Activated T-helper 17 cell treated with anti-CD3 and anti-CD28 coated beads, Interleukin-2, amount 50 U/mL, for 72 hours (primary cell): ENCODE measurements at regions not wholly inside any gene's neighbourhood (a gene's known extent, or its start where the extent isn't known, plus 50 kb on each side); places are given as distances from the start of the nearest gene placed in this dataset.
"Not testable (repeated sequence)": the region's sequence is repeated elsewhere in the genome, so short reads cannot be mapped to it uniquely, and the experiment has no call there.

Experiments used
- ATAC-seq: fragments of 150-1000 bp; cut with Tn5 transposase; replicated peaks from 2 replicates; pipeline ENCODE4 v1.10.0; 2021; ENCODE audit warnings: mild to moderate bottlenecking, moderate library complexity
- H3K27ac Mint-ChIP-seq: one replicate; pipeline ENCODE4 v1.8.0; 2022; ENCODE audit warnings: mixed read lengths
- H3K27me3 Mint-ChIP-seq: one replicate; pipeline ENCODE4 v1.8.0; 2022; ENCODE audit warnings: mixed read lengths
- H3K36me3 Mint-ChIP-seq: one replicate; pipeline ENCODE4 v1.8.0; 2022; ENCODE audit warnings: low read depth, mild to moderate bottlenecking, mixed read lengths
- H3K4me1 Mint-ChIP-seq: one replicate; pipeline ENCODE4 v1.8.0; 2022; ENCODE audit warnings: mixed read lengths
- H3K4me3 Mint-ChIP-seq: one replicate; pipeline ENCODE4 v1.8.0; 2022; ENCODE audit warnings: mild to moderate bottlenecking, mixed read lengths
- H3K9me3 Mint-ChIP-seq: one replicate; pipeline ENCODE4 v1.8.0; 2022; ENCODE audit warnings: mixed read lengths

GRCh38 chr6:11486959-11487358 is 50.6 kb upstream of the TMEM170B start:
- Mint-ChIP-seq H3K4me1 (no peaks in the 10 kb centered on the region), H3K27ac (no peak overlapping the region), H3K4me3 (no peak overlapping the region), H3K36me3 (no peaks in the 10 kb centered on the region), H3K9me3 (no peaks in the 10 kb centered on the region), H3K27me3 (no peaks in the 10 kb centered on the region)
- ATAC-seq: no peak

- H3K36me3 Mint-ChIP-seq: no peaks in the 10 kb centered on the region
- no peaks in the 10 kb centered on the region for H3K27me3 Mint-ChIP-seq
- no peaks in the 10 kb centered on the region for H3K9me3 Mint-ChIP-seq
- H3K27ac Mint-ChIP-seq: no peak overlapping the region
- no peak for ATAC-seq
- no peak overlapping the region for H3K4me3 Mint-ChIP-seq
- H3K4me1 Mint-ChIP-seq: no peaks in the 10 kb centered on the region
These were observed 51.1 kb upstream of the TMEM170B start for GRCh38 chr6:11486486-11486885.

- no peak for ATAC-seq
- Mint-ChIP-seq H3K27me3 (no peaks in the 10 kb centered on the region), H3K4me1 (no peaks in the 10 kb centered on the region), H3K27ac (no peak overlapping the region), H3K4me3 (no peak overlapping the region), H3K36me3 (no peaks in the 10 kb centered on the region), H3K9me3 (no peaks in the 10 kb centered on the region)
These were observed 51.5 kb upstream of the TMEM170B start for GRCh38 chr6:11486051-11486450.

GRCh38 chr6:11485271-11485670 is 52.3 kb upstream of the TMEM170B start:
- no peaks in the 10 kb centered on the region for H3K4me1 Mint-ChIP-seq
- no peak overlapping the region for H3K4me3 Mint-ChIP-seq
- no peak for ATAC-seq
- no peaks in the 10 kb centered on the region for H3K27me3 Mint-ChIP-seq
- no peaks in the 10 kb centered on the region for H3K9me3 Mint-ChIP-seq
- no peaks in the 10 kb centered on the region for H3K36me3 Mint-ChIP-seq
- H3K27ac Mint-ChIP-seq: no peak overlapping the region

- no peaks in the 10 kb centered on the region for H3K9me3 Mint-ChIP-seq
- no peaks in the 10 kb centered on the region for H3K4me1 Mint-ChIP-seq
- no peak overlapping the region for H3K4me3 Mint-ChIP-seq
These were observed 53.1 kb upstream of the TMEM170B start for GRCh38 chr6:11484441-11484840.

GRCh38 chr6:11482616-11483015 is 54.9 kb upstream of the TMEM170B start:
- H3K36me3 Mint-ChIP-seq: no peaks in the 10 kb centered on the region
- no peak overlapping the region for H3K27ac Mint-ChIP-seq

More at GRCh38 chr6:11484441-11484840, 53.1 kb upstream of the TMEM170B start:
- H3K36me3 Mint-ChIP-seq: no peaks in the 10 kb centered on the region
- H3K27me3 Mint-ChIP-seq: no peaks in the 10 kb centered on the region
- ATAC-seq: no peak
- no peak overlapping the region for H3K27ac Mint-ChIP-seq

GRCh38 chr6:11480541-11480940 is 57.0 kb upstream of the TMEM170B start:
- Mint-ChIP-seq H3K27me3 (peaks cover 4% of the 10 kb centered on the region), H3K4me1 (no peaks in the 10 kb centered on the region), H3K4me3 (no peak overlapping the region), H3K36me3 (no peaks in the 10 kb centered on the region), H3K9me3 (no peaks in the 10 kb centered on the region), H3K27ac (peak overlapping the region; percentile 18)
- ATAC-seq: no peak

More at GRCh38 chr6:11482616-11483015, 54.9 kb upstream of the TMEM170B start:
- Mint-ChIP-seq H3K9me3 (no peaks in the 10 kb centered on the region), H3K4me1 (no peaks in the 10 kb centered on the region), H3K27me3 (no peaks in the 10 kb centered on the region), H3K4me3 (no peak overlapping the region)
- ATAC-seq: no peak

- no peak overlapping the region for H3K27ac Mint-ChIP-seq
- no peak overlapping the region for H3K4me3 Mint-ChIP-seq
- no peak for ATAC-seq
- H3K36me3 Mint-ChIP-seq: no peaks in the 10 kb centered on the region
- no peaks in the 10 kb centered on the region for H3K9me3 Mint-ChIP-seq
- no peaks in the 10 kb centered on the region for H3K4me1 Mint-ChIP-seq
- H3K27me3 Mint-ChIP-seq: peaks cover 7% of the 10 kb centered on the region
These were observed 58.3 kb upstream of the TMEM170B start for GRCh38 chr6:11479296-11479695.

- no peak for ATAC-seq
- H3K4me3 Mint-ChIP-seq: no peak overlapping the region
- H3K27ac Mint-ChIP-seq: no peak overlapping the region
- peaks cover 10% of the 10 kb centered on the region for H3K27me3 Mint-ChIP-seq
- H3K36me3 Mint-ChIP-seq: no peaks in the 10 kb centered on the region
- no peaks in the 10 kb centered on the region for H3K4me1 Mint-ChIP-seq
- H3K9me3 Mint-ChIP-seq: no peaks in the 10 kb centered on the region
These were observed 59.0 kb upstream of the TMEM170B start for GRCh38 chr6:11478586-11478985.

- Mint-ChIP-seq H3K36me3 (no peaks in the 10 kb centered on the region), H3K4me3 (no peak overlapping the region), H3K27me3 (peaks cover 10% of the 10 kb centered on the region), H3K4me1 (no peaks in the 10 kb centered on the region), H3K27ac (no peak overlapping the region), H3K9me3 (no peaks in the 10 kb centered on the region)
- ATAC-seq: no peak
These were observed 62.5 kb upstream of the TMEM170B start for GRCh38 chr6:11475016-11475415.

- no peak overlapping the region for H3K27ac Mint-ChIP-seq
- H3K4me3 Mint-ChIP-seq: no peak overlapping the region
- H3K27me3 Mint-ChIP-seq: peaks cover 10% of the 10 kb centered on the region
- H3K36me3 Mint-ChIP-seq: no peaks in the 10 kb centered on the region
- H3K9me3 Mint-ChIP-seq: no peaks in the 10 kb centered on the region
- H3K4me1 Mint-ChIP-seq: no peaks in the 10 kb centered on the region
- ATAC-seq: no peak
These were observed 64.4 kb upstream of the TMEM170B start for GRCh38 chr6:11473008-11473740.

- Mint-ChIP-seq H3K36me3 (no peaks in the 10 kb centered on the region), H3K9me3 (no peaks in the 10 kb centered on the region), H3K27ac (no peak overlapping the region), H3K4me3 (no peak overlapping the region), H3K4me1 (no peaks in the 10 kb centered on the region), H3K27me3 (peaks cover 10% of the 10 kb centered on the region)
- no peak for ATAC-seq
These were observed 66.3 kb upstream of the TMEM170B start for GRCh38 chr6:11471261-11471660.

- Mint-ChIP-seq H3K36me3 (no peaks in the 10 kb centered on the region), H3K27ac (no peak overlapping the region), H3K9me3 (no peaks in the 10 kb centered on the region), H3K4me1 (no peaks in the 10 kb centered on the region), H3K27me3 (peaks cover 6% of the 10 kb centered on the region), H3K4me3 (no peak overlapping the region)
- no peak for ATAC-seq
These were observed 67.9 kb upstream of the TMEM170B start for GRCh38 chr6:11469684-11470083.

GRCh38 chr6:11468271-11468670 is 69.3 kb upstream of the TMEM170B start:
- H3K9me3 Mint-ChIP-seq, H3K36me3 Mint-ChIP-seq, H3K4me1 Mint-ChIP-seq, H3K4me3 Mint-ChIP-seq, H3K27ac Mint-ChIP-seq, ATAC-seq, H3K27me3 Mint-ChIP-seq: not testable (repeated sequence)

GRCh38 chr6:11467364-11467763 is 70.2 kb upstream of the TMEM170B start:
- Mint-ChIP-seq H3K4me1 (no peaks in the 10 kb centered on the region), H3K36me3 (no peaks in the 10 kb centered on the region), H3K27me3 (no peaks in the 10 kb centered on the region), H3K9me3 (no peaks in the 10 kb centered on the region), H3K27ac (no peak overlapping the region), H3K4me3 (no peak overlapping the region)
- ATAC-seq: no peak

- Mint-ChIP-seq H3K27me3 (no peaks in the 10 kb centered on the region), H3K27ac (no peak overlapping the region), H3K4me3 (no peak overlapping the region), H3K36me3 (no peaks in the 10 kb centered on the region), H3K4me1 (peaks cover 21% of the 10 kb centered on the region), H3K9me3 (no peaks in the 10 kb centered on the region)
- ATAC-seq: no peak
These were observed 74.2 kb upstream of the TMEM170B start for GRCh38 chr6:11463398-11463780.
